GM18951 (cell line): ENCODE measurements at regions not wholly inside any gene's neighbourhood (a gene's known extent, or its start where the extent isn't known, plus 50 kb on each side); places are given as distances from the start of the nearest gene placed in this dataset.

ENCODE experiments used
- POLR2A ChIP-seq: IDR thresholded peaks from 4 replicates; pipeline ENCODE4 v1.6.1; 2011; ENCODE audit warnings: mild to moderate bottlenecking; ENCODE audit not compliant: insufficient read length, insufficient read depth; ENCODE audit errors: extremely low read depth
- in situ Hi-C: fragments of 300-500 bp; cut with MboI; formaldehyde crosslinking; loops from one replicate; pipeline ENCODE4 v1.12.0; 2022; ENCODE audit warnings: low sequenced_read_pairs, mixed read lengths, inconsistent platforms; ENCODE audit not compliant: unreplicated experiment

DNA sequence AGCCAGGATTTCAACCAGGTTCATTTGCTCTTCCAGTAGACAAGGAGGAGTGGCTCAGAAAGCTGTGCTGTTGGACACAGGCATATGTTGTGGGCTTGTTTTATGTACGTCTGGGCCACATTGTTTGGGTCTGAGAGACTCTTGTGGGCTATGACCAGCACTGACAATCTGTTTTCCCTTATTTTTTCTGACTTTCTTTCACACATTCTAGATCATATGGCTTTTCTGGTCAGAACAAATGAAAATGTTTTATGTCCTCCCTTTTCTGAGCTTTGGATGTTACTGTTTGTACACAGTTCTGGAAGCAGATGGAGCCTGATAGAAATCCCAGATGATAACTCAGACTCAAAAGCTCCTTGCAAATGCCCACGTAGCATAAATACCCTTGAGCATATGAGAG, 85.8 kb upstream of the RGMA start:
- TF ChIP-seq POLR2A, result no peak
- in situ Hi-C loops, result no loop called here

DNA sequence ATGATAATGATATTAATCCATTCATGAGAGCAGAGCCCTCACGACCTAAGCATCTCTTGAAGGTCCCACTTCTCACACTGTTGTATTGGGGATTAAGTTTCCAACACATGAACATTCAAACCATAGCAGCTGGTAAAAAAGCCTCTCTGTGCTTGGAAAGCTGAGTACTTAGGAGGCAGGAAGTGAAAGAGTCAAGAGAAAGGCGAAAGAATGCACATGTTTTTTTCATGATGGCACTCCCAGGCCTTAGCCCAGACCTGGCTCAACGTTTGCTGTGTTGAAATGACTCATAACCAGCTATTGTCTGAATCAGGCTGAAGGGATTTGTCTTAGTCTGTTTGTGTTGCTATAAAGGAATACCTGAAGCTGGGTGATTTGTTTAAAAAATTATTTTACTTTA, 84.4 kb upstream of the RGMA start:
- TF ChIP-seq POLR2A, result no peak
- in situ Hi-C loops, result no loop called here

DNA sequence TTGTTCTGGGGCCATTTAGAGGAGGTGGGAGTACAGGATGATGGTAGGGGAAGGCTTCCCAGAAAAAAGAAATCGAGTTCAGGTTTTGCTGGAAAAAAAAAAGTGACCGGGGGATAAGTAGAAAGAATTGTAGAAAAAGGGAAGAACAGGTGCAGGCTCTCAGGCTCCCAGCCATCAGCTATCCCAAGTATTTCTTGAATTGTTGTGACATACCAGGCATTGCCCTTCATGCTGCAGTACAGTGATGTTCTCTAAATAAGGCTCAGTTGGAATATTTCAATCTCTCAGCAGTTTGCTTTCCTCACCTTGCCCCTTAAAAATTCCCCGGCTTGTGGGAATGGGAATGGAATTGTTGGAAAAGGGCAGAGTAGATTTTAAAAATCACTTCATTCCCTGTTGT, 82.5 kb upstream of the RGMA start:
- no peak for TF ChIP-seq POLR2A
- in situ Hi-C loops, result no loop called here

DNA sequence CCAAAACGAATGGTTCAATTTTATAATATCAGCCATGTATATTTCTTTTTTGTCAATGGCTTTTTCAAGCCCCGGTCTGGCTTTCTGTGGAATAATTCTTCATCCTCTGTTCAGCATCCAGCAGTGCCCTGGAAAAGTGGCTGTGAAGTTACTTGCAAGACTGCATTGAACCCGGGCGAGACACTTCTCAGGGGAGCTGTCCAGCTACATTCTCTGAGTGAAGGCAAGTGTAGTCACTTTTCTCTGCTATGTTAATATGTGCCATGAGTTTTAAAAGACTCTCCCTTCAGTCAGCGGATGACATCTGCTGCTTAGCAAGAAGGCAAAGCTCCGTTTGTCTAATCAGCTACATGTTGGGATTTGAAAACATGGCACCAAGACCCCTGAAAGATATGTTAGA, 81.3 kb upstream of the RGMA start:
- in situ Hi-C loops, result no loop called here
- no peak for TF ChIP-seq POLR2A

DNA sequence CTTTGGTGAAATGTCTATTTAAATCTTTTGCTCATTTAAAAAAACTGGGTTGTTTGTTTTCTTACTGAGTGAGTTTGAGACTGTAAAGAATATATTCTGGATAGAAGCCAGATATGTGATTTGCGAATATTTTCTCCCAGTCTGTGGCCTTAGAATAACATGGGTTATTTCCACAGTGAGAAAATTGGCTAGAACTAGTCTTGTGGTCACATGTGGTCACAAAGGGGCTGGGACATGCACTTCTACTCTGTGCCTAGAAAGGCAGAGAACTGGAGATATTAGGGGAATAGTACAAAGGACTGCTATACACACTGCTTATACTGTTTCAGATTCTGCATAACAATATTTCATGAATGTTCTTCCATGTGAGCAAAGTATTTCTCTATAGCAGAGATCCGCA, 79.9 kb upstream of the RGMA start:
- in situ Hi-C loops, result no loop called here
- no peak for TF ChIP-seq POLR2A

DNA sequence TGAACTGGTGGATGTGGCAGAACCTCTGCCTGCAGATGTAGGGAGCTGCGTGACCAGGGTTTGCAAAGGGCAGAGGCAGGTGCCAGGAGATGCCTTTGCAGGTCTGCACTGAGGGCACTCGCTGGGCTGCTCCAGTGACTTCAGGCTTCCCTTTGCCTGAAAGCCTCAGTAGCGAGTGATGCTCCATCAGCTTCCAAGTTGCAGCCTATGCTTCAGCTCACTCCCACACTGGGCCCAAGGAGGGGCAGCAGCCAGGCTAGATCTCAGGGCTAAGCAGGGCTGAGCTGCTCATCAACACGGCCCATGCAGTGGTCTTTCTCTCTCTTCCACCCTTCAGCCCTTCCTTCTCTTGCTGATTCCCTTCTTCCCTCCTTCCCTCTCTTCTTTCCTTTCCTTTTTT, 78.3 kb upstream of the RGMA start:
- in situ Hi-C loops, result no loop called here
- TF ChIP-seq POLR2A, result no peak

DNA sequence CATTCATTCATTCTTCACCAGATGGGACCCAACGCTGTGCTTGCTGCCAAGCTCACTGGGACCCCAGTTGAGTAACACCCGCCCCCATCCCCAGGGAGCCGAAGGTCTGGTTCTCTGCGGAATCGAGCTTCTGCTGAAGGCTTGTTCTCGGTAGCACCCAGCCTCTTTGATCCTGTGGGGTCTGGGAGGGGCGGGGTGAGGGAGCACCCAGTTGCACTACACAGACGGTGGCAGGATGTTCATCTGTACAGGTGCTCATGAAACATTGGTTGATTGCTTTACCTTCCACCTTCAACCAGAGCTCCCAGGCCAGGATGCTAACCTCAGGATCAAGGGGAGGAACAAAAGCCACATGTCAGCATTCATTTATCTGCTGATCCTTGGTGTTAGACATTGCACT, 77.7 kb upstream of the RGMA start:
- TF ChIP-seq POLR2A, result no peak
- in situ Hi-C loops, result no loop called here

DNA sequence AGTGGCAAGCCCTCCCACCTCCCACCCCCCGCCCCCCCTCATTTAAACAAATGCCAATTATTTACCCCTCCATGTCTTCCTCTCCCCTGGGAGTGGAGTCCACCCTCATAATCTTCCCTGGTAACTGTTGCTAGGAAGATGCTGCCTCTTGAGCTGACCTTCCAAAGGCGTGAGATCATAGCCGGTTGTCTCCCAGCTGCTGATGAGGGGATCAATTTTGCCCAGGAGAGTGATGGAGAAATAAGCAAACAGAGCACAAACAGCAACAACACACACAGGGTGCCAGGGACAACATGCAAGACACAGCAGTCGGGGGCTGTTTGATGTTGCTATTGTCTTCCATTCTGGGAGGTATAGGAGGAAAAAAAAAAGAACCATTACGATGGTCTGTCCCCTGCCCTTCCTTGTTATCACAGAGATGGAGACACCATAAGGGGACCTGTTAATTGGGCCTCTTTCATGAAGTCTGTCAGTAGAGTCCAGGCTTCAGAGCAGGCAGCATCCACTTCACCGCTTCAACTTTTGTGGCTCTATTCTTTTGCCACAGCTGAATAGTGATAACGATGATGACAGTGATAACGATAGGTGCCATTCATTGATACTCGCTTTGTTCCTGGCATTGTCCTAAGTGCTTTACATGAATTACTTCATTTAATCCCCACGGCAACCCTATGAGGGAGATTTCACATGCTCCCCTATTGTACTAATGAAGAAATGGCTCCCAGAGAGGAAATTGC, 76.9 kb upstream of the RGMA start:
- no peak for TF ChIP-seq POLR2A
- in situ Hi-C loops, result no loop called here

DNA sequence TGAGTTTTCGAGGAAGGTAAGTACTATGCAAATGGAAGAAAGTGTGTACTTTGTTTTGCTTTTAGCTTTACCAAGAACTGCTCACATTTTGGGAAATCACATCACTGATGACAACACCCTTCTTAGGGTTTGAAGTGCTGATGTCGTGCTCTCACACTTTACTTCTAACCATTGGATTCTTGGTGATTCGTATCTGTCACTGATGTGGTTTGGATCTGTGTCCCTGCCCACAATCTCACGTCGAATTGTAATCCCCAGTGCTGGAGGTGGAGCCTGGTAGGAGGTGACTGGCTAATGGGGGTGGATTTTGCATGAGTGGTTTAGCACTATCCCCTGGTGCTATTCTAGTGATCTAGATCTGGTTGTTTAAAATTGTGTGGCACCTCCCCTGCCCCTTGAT, 75.4 kb upstream of the RGMA start:
- in situ Hi-C loops, result no loop called here
- no peak for TF ChIP-seq POLR2A

DNA sequence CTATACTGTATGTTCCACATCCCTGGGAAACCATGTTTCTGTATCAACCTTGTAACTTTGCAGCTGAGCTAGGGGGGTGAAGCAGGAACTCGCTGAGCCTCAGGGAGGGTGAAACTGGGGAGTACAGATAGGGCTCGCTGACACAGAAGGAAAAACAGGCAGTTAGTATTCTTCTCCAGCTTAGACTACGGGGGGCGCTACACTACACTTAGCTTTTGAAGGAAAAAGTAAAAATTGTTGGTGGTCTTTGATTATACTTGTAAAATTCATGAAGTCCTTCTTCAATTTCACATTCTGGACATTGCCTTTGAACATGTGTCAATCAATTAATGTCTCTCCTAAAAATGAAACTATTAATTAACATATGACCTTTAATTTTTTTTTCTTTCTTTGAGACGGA, 73.5 kb upstream of the RGMA start:
- in situ Hi-C loops, result no loop called here
- TF ChIP-seq POLR2A, result no peak

DNA sequence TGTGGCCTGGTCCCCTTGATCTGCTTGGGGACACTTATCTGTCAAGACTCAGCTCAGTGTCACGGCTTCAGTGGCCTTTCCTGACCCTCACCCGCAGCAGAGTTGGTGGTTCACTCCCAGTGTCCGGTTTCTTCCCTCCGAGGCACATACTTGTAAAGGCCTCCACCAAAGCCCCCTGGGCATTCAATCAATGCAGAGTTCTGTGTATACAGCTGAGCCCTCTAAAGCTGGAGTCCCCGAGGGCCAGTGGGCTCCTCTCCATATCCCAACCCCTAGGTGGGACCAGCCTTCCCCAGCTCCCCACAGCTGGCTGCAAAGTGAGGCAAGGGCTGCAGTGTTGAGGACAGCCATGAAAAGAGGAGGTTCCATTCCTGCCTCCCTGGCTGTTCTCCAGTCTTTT, 70.9 kb upstream of the RGMA start:
- in situ Hi-C loops, result no loop called here
- no peak for TF ChIP-seq POLR2A

DNA sequence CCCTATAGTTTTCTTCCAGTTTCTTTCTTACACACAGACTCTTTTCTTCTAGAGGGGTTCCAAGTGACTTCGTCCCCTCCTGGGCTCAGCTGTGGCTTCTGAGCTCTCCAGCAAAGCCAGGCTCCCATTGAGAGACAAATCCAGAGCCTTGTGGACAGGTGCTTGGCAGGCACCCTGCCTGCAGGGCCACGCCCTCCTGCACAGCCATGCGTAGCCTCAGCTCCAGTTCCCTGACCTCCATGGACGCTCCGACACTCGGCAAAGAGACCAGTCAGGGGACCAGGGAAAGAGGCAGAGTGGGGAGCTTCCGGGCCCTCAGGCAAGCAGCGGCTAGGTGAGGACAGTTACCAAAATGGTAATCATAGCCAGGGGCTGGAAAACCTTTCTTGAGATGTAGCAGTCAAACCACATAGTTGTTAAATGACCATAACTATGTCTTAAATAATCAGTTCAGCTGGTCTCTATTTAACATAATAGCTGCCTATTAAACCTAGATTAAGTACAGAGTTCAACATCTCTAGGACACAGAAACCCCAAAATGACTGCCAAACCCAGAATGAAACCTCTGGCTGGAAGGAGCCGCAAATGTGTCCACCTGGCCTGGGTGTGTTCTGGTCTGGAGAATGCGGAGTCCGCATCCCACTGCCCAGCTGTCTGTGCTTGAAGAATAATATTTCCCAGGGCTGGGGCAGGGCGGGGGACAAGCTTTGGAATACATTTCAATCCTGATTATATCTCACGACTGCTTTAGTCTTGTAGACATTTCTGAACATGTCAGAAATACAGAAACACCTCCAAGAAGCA, 69.3 kb upstream of the RGMA start:
- in situ Hi-C loops, result no loop called here
- TF ChIP-seq POLR2A, result no peak

DNA sequence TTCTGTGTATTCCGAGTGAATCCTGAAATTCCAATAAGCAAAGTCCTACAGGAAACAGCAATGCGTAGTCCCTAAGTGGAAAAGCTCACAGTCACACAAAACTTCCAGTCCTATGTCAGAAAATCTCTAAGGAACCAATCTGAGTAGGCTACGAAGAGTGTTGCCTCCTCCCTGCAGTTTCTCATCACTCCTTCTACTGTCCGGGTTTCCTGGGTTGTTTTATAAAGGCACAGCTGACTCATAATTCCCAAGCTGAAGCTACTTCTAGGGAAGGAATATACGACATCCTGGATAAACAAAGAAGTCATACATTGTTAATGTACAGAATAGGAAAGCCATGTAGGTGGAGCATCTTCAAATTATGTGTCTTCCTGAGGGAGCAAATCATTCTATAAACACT, 65.7 kb upstream of the RGMA start:
- TF ChIP-seq POLR2A, result no peak
- in situ Hi-C loops, result no loop called here

DNA sequence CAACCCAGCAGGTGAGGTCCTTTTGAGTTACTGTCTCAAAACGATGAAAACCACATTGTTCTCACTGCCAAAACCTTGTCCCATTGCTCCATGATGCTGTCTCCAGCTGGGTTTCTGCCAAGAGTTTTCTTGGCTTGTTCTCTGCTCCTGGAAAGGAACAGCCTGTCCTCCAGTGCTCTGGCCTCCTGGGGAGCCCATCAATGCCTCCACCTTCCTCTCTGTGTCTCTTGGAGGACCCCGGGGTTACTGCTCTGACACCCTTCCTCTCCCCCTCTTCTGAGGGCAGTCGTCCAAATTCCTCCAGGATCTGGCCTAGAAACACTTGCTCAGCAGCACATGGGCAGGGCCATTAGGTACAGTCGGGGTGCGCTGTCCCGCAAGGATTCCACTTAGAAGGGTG, 63.9 kb upstream of the RGMA start:
- no peak for TF ChIP-seq POLR2A
- in situ Hi-C loops, result no loop called here
